ENCODE measurements at regions not wholly inside any gene's neighbourhood (a gene's known extent, or its start where the extent isn't known, plus 50 kb on each side); places are given as distances from the start of the nearest gene placed in this dataset.
A peak's percentile ranks its signal among the peaks of the same experiment; 100 is the strongest.

DNA sequence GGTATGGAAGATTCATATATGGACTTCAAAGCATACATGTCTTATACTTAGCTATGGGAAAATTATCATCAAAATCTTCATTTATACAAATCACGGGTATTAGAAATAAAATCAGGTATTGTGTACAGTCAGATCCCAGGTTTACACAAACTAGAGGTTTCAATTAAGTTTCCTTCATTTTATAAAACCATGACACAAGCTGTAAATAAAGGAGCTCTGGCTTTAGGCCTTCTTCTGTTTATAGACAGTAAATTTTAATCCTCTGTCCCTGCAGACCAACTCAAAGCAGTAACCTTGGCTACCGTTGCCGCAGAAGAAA, 68.8 kb upstream of the CHD2 start:
- 2% methylated on average over 3 of the region's 3 CpGs for WGBS (ENCODE audit: low lambda C conversion rate)
- Histone ChIP-seq H3K4me1 (ENCODE audit: insufficient read depth, low read length) (peaks cover 39% of the 10 kb centered on the region), H4K20me1 (ENCODE audit: insufficient read depth, low read length) (no peaks in the 10 kb centered on the region), H3K36me3 (replicated peaks in 1 of 2; ENCODE audit: control insufficient read depth in 1 of 2, insufficient read depth in 2 of 2, low read length in 2 of 2) (no peaks in the 10 kb centered on the region), H2AFZ (ENCODE audit: low read length) (peak overlapping the region; percentile 10), H3K9ac (ENCODE audit: insufficient read depth, low read depth, low read length) (peak overlapping the region; percentile 77), H3K27me3 (ENCODE audit: control insufficient read depth in 1 of 2, insufficient read depth in 2 of 2, low read length in 2 of 2) (no peaks in the 10 kb centered on the region), H3K4me2 (ENCODE audit: low read depth, low read length) (peak overlapping the region; percentile 83), H3K9me3 (ENCODE audit: low read length) (no peaks in the 10 kb centered on the region), H3K27ac (ENCODE audit: extremely low read length, insufficient read depth, low read length) (peak overlapping the region; percentile 95), H3K79me2 (ENCODE audit: insufficient read depth, low read length) (no peaks in the 10 kb centered on the region), H3K4me3 (replicated peaks in 1 of 3; ENCODE audit: insufficient read depth in 1 of 3, low read depth in 2 of 3, low read length in 3 of 3) (peak overlapping the region; percentile 52 to 55 (median 54))
- TF ChIP-seq NCOA1 (CRISPR knock-in tag; IDR thresholded peaks at IDR 0.05): 0 out of 2 replicates have a peak, but pooled peaks have one; percentile 37
- 0 out of 2 replicates have a peak, but pooled peaks have one; percentile 31 for TF ChIP-seq ZNF709 (CRISPR knock-in tag; IDR thresholded peaks at IDR 0.05)
- 0 out of 2 replicates have a peak, but pooled peaks have one; percentile 24 for TF ChIP-seq KLF11 (CRISPR knock-in tag; IDR thresholded peaks at IDR 0.05)
- TF ChIP-seq ZNF24 (IDR thresholded peaks at IDR 0.05): no peak
- POLR2A ChIA-PET: interaction anchor here (1.0 to 4.7 kb wide), 25 partner anchors 9 to 102 kb away, joined by 3 to 132 read pairs (median 7); partner anchors contain the start of gene CHD2
- FAIRE-seq: no peak
- BruUV-seq (replicated peaks): TSS peak; percentile 95
- no peak for DNase-seq (ENCODE audit: low spot score)
- in situ Hi-C loops (cut with HindIII; ENCODE audit: extremely low pct_ligation_motif_present, low pct_unique_long_range_greater_than_20kb): no loop called here
- intact Hi-C loops (cut with micrococcal nuclease; ENCODE audit: unreplicated experiment): loop anchor here (1.0 kb wide), 1 partner anchor 21 kb away; no protein-coding TSS in a partner anchor
- CTCF ChIA-PET (ENCODE audit: low intra/inter-chr PET ratio, low total read pairs): no interaction called here
- ATAC-seq: peak; percentile 28; the same call in 1 of the 3 replicates

DNA sequence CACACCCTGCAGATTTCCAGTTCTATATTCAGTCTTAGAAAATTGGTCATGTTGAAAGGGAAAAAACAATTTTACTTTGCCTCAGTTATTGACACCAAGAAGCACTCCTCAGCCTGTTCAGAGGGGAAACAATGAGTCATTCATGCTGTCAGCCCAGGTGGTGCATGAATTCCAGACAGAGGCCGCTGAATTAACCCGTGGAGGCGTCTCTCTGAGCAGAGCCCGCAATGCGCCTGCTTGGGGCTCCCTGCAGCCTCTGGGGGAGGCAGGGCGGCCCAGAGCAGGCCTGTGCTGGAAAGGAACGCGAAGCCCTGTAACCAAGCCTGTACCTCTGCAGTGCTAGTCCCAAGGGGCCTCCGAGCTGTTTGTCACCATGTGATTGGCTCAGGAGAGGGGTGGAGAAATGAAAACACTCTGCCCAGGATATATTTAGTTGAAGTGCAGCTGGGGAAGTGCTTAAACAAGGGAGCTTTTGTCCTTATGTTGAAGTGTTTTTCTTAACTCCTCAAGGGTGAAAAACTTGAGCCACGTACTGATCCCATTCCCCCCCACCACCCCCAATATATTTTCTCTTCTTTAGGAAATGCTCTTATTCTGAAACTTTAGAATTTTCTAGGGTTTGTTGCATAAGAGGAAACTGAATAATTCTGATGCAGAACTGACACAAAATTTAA, 68.3 kb upstream of the CHD2 start:
- peak overlapping the region; percentile 83 for H3K4me2 ChIP-seq (ENCODE audit: low read depth, low read length)
- POLR2A ChIA-PET: interaction anchor here (0.7 to 4.7 kb wide), 27 partner anchors 8 to 101 kb away, joined by 3 to 132 read pairs (median 7); partner anchors contain the start of gene CHD2
- DNase-seq (ENCODE audit: low spot score) (peak; percentile 98), FAIRE-seq (peak; percentile 97), ATAC-seq (peak; percentile 100)
- CTCF ChIA-PET (ENCODE audit: low intra/inter-chr PET ratio, low total read pairs): no interaction called here
- H3K27me3 ChIP-seq (ENCODE audit: control insufficient read depth in 1 of 2, insufficient read depth in 2 of 2, low read length in 2 of 2): no peaks in the 10 kb centered on the region
- no peaks in the 10 kb centered on the region for H4K20me1 ChIP-seq (ENCODE audit: insufficient read depth, low read length)
- no peaks in the 10 kb centered on the region for H3K79me2 ChIP-seq (ENCODE audit: insufficient read depth, low read length)
- H3K9ac ChIP-seq (ENCODE audit: insufficient read depth, low read depth, low read length): peak overlapping the region; percentile 77
- no peaks in the 10 kb centered on the region for H3K9me3 ChIP-seq (ENCODE audit: low read length)
- H2AFZ ChIP-seq (ENCODE audit: low read length): peak overlapping the region; percentile 10
- intact Hi-C loops (cut with micrococcal nuclease; ENCODE audit: unreplicated experiment) (loop anchor here (1.0 kb wide), 2 partner anchors 21 to 51 kb away; no protein-coding TSS in a partner anchor), in situ Hi-C loops (cut with HindIII; ENCODE audit: extremely low pct_ligation_motif_present, low pct_unique_long_range_greater_than_20kb) (no loop called here)
- H3K4me1 ChIP-seq (ENCODE audit: insufficient read depth, low read length): peaks cover 37% of the 10 kb centered on the region
- BruUV-seq (replicated peaks): no TSS peak
- H3K4me3 ChIP-seq (replicated peaks in 1 of 3; ENCODE audit: insufficient read depth in 1 of 3, low read depth in 2 of 3, low read length in 3 of 3): peak overlapping the region; percentile 52 to 55 (median 54)
- peak overlapping the region; percentile 95 for H3K27ac ChIP-seq (ENCODE audit: extremely low read length, insufficient read depth, low read length)
- H3K36me3 ChIP-seq (replicated peaks in 1 of 2; ENCODE audit: control insufficient read depth in 1 of 2, insufficient read depth in 2 of 2, low read length in 2 of 2): no peaks in the 10 kb centered on the region
- 0% methylated on average over 10 of the region's 10 CpGs for WGBS (ENCODE audit: low lambda C conversion rate)
- TF ChIP-seq CHD4 (IDR thresholded peaks at IDR 0.05; ENCODE audit: borderline replicate concordance, low read length) (no peak; the same call in 1 of the 2 replicates), SALL2 (CRISPR knock-in tag; IDR thresholded peaks at IDR 0.05) (no peak), DNMT1 (CRISPR knock-in tag; IDR thresholded peaks at IDR 0.05) (no peak), NFYB (CRISPR knock-in tag; IDR thresholded peaks at IDR 0.05) (peak; percentile 74), MLLT10 (CRISPR knock-in tag; IDR thresholded peaks at IDR 0.05) (no peak), CEBPB (IDR thresholded peaks at IDR 0.05; ENCODE audit: borderline replicate concordance, low read depth, low read length) (no peak), MYNN (CRISPR knock-in tag; IDR thresholded peaks at IDR 0.05; ENCODE audit: low read depth) (peak; percentile 67; the same call in 1 of the 2 replicates), ZNF282 (IDR thresholded peaks at IDR 0.05; ENCODE audit: partially characterized antibody) (no peak), SP5 (CRISPR knock-in tag; IDR thresholded peaks at IDR 0.05; ENCODE audit: borderline replicate concordance, low read depth) (peak; percentile 25; the same call in 1 of the 2 replicates), SP140L (CRISPR knock-in tag; IDR thresholded peaks at IDR 0.05; ENCODE audit: borderline replicate concordance) (no peak), SSRP1 (CRISPR knock-in tag; IDR thresholded peaks at IDR 0.05) (no peak), GLI4 (CRISPR knock-in tag; IDR thresholded peaks at IDR 0.05; ENCODE audit: borderline replicate concordance) (no peak)
- TF ChIP-seq, protein P1, sequence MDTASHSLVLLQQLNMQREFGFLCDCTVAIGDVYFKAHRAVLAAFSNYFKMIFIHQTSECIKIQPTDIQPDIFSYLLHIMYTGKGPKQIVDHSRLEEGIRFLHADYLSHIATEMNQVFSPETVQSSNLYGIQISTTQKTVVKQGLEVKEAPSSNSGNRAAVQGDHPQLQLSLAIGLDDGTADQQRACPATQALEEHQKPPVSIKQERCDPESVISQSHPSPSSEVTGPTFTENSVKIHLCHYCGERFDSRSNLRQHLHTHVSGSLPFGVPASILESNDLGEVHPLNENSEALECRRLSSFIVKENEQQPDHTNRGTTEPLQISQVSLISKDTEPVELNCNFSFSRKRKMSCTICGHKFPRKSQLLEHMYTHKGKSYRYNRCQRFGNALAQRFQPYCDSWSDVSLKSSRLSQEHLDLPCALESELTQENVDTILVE (CRISPR knock-in tag; IDR thresholded peaks at IDR 0.05): peak; percentile 31; the same call in 1 of the 2 replicates
- TF ChIP-seq, protein P2, sequence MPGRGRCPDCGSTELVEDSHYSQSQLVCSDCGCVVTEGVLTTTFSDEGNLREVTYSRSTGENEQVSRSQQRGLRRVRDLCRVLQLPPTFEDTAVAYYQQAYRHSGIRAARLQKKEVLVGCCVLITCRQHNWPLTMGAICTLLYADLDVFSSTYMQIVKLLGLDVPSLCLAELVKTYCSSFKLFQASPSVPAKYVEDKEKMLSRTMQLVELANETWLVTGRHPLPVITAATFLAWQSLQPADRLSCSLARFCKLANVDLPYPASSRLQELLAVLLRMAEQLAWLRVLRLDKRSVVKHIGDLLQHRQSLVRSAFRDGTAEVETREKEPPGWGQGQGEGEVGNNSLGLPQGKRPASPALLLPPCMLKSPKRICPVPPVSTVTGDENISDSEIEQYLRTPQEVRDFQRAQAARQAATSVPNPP (CRISPR knock-in tag; IDR thresholded peaks at IDR 0.05): no peak
